Natural killer cell (primary cell): ENCODE measurements at regions not wholly inside any gene's neighbourhood (a gene's known extent, or its start where the extent isn't known, plus 50 kb on each side); places are given as distances from the start of the nearest gene placed in this dataset.

Experiments
- ATAC-seq, 3 donors: fragments of 150-1000 bp in 2 of 3; fragments of 200-7000 bp in 1 of 3; cut with Tn5 transposase; 1 replicate in 1 of 3; 2 replicates in 2 of 3; pipeline ENCODE4 v1.10.0; 2021; ENCODE audit warnings: mild to moderate bottlenecking in 2 of 3, moderate library complexity in 2 of 3
- DNase-seq, 2 donors: peaks; one replicate each; pipeline versions ENCODE4 v3.0.0 to v3.0.0-alpha.2; 2013 to 2021; ENCODE audit warnings: mixed read lengths in 1 of 2
- H3K27ac ChIP-seq: one replicate; pipeline ENCODE4 v1.5.1; 2013; ENCODE audit warnings: mild to moderate bottlenecking, low read length
- H3K27me3 ChIP-seq: one replicate; pipeline ENCODE4 v1.6.1; 2013; ENCODE audit warnings: low read length; ENCODE audit not compliant: control insufficient read depth, insufficient read depth
- H3K36me3 ChIP-seq: one replicate; pipeline ENCODE4 v1.6.1; 2013; ENCODE audit warnings: low read length; ENCODE audit not compliant: control insufficient read depth, insufficient read depth
- H3K4me1 ChIP-seq: one replicate; pipeline ENCODE4 v1.6.1; 2013; ENCODE audit warnings: low read length; ENCODE audit not compliant: control insufficient read depth, insufficient read depth
- H3K4me3 ChIP-seq: one replicate; pipeline ENCODE4 v1.5.1; 2013; ENCODE audit warnings: low read length
- H3K9me3 ChIP-seq: one replicate; pipeline ENCODE4 v1.6.1; 2013; ENCODE audit warnings: low read length; ENCODE audit not compliant: control insufficient read depth, insufficient read depth
- H3K27ac Mint-ChIP-seq, 2 donors: one replicate each; pipeline ENCODE4 v1.8.0; 2022; ENCODE audit warnings: mild to moderate bottlenecking in 2 of 2, mixed read lengths in 2 of 2, moderate library complexity in 1 of 2
- H3K27me3 Mint-ChIP-seq, 2 donors: one replicate each; pipeline ENCODE4 v1.8.0; 2022; ENCODE audit warnings: low read depth in 2 of 2, mixed read lengths in 2 of 2
- H3K36me3 Mint-ChIP-seq: one replicate; pipeline ENCODE4 v1.8.0; 2022; ENCODE audit warnings: mixed read lengths
- H3K4me1 Mint-ChIP-seq, 2 donors: one replicate each; pipeline ENCODE4 v1.8.0; 2022; ENCODE audit warnings: mixed read lengths in 2 of 2
- H3K4me3 Mint-ChIP-seq: one replicate; pipeline ENCODE4 v1.8.0; 2022; ENCODE audit warnings: mild to moderate bottlenecking, moderate library complexity, mixed read lengths
- H3K9me3 Mint-ChIP-seq, 2 donors: one replicate each; pipeline ENCODE4 v1.8.0; 2022; ENCODE audit warnings: mixed read lengths in 2 of 2
- WGBS: methylation state at CpG from one replicate; pipeline ENCODE4 v1.1.7; 2013; ENCODE audit warnings: missing lambda C conversion rate; ENCODE audit not compliant: insufficient coverage; 5-methylcytosine and 5-hydroxymethylcytosine counted together
- intact Hi-C: fragments of 100-400 bp; cut with micrococcal nuclease; formaldehyde crosslinking; loops from one replicate; pipeline ENCODE4 v1.14.2; 2022
- TF ChIP-seq, protein P1 (sequence below): fragments of 200-600 bp; IDR thresholded peaks from one replicate; pipeline ENCODE4 v1.8.0; 2022; ENCODE audit warnings: antibody characterized with exemption

DNA sequence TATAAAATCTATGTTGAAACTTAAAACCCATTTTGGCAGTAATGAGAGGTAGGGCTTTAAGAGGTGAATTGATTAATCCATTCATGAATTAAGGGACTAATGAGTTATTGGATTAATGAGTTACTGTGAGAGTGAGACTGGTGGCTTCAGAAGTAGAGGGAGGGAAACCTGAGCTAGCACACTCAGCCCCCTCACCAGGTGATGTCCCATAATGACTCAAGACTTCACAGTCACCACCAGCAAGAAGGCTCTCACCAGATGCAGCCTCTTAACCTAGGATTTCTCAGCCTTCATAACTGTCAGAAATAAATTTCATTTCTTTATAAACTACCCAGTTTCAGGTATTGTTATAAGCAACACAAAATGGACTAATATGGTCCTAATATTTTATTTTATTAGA lies 621.7 kb upstream of the ACVR2A start:
- Histone ChIP-seq H3K27ac (no peak overlapping the region), H3K27me3 (no peaks in the 10 kb centered on the region), H3K4me1 (no peaks in the 10 kb centered on the region), H3K36me3 (no peaks in the 10 kb centered on the region), H3K9me3 (no peaks in the 10 kb centered on the region), H3K4me3 (no peak overlapping the region)
- Mint-ChIP-seq H3K36me3 (no peaks in the 10 kb centered on the region), H3K9me3 (peaks cover 0 to 2% of the 10 kb centered on the region in 2 donors), H3K4me3 (no peak overlapping the region), H3K4me1 (no peaks in the 10 kb centered on the region), H3K27ac (no peak overlapping the region), H3K27me3 (no peaks in the 10 kb centered on the region)
- TF ChIP-seq, protein P1, sequence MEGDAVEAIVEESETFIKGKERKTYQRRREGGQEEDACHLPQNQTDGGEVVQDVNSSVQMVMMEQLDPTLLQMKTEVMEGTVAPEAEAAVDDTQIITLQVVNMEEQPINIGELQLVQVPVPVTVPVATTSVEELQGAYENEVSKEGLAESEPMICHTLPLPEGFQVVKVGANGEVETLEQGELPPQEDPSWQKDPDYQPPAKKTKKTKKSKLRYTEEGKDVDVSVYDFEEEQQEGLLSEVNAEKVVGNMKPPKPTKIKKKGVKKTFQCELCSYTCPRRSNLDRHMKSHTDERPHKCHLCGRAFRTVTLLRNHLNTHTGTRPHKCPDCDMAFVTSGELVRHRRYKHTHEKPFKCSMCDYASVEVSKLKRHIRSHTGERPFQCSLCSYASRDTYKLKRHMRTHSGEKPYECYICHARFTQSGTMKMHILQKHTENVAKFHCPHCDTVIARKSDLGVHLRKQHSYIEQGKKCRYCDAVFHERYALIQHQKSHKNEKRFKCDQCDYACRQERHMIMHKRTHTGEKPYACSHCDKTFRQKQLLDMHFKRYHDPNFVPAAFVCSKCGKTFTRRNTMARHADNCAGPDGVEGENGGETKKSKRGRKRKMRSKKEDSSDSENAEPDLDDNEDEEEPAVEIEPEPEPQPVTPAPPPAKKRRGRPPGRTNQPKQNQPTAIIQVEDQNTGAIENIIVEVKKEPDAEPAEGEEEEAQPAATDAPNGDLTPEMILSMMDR = no peak
- DNase-seq (no peak), ATAC-seq (no peak)
- intact Hi-C loops = no loop called here

DNA sequence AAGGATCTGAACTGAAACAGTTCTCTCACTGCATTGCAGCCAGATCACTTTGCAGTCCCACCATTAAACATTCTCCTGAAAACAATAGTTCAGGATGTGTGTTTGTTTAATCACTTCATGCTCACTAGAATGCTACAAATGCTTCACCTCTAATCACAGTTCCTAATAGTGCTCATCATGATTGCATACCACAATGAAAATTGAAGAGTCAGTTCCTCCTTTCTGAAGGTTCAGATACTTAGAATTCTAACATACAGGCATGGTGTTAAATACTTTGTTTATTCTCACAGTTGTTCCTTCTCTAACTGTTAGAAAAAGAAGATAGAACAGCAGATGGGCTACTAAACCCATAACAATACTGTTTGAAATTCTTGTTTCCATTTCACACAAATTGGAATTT lies 622.3 kb upstream of the ACVR2A start:
- no peaks in the 10 kb centered on the region for H3K36me3 Mint-ChIP-seq
- H3K4me1 Mint-ChIP-seq = no peaks in the 10 kb centered on the region
- H3K27ac ChIP-seq = no peak overlapping the region
- no peaks in the 10 kb centered on the region for H3K27me3 Mint-ChIP-seq
- H3K9me3 Mint-ChIP-seq = peaks cover 0 to 2% of the 10 kb centered on the region in 2 donors
- no peaks in the 10 kb centered on the region for H3K9me3 ChIP-seq
- no peak overlapping the region for H3K27ac Mint-ChIP-seq
- no peak for DNase-seq
- H3K4me3 Mint-ChIP-seq = no peak overlapping the region
- H3K4me1 ChIP-seq = no peaks in the 10 kb centered on the region
- H3K27me3 ChIP-seq = no peaks in the 10 kb centered on the region
- no peak for ATAC-seq
- intact Hi-C loops = no loop called here
- no peaks in the 10 kb centered on the region for H3K36me3 ChIP-seq
- no peak overlapping the region for H3K4me3 ChIP-seq
- TF ChIP-seq, protein P1 = no peak

DNA sequence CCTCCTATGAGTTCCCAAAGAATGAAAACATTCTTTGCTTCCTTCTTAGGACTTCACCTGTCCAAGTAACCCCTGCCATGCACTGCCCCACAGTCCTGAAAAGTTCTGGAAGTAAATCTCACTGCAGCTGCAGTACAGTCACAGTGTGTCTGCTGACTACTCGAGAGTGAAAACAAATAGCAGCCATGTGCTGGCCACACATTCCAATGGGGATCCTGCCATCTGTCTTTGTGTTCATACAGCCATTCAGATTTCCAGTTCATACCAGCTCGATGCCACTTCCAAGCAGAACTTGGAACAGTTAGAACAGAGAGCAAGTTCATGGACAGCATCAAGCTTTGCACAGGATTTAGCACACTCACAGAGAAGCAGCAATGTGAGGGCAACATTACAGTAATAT lies 629.9 kb upstream of the ACVR2A start:
- Histone ChIP-seq H3K4me3 (no peak overlapping the region), H3K27me3 (no peaks in the 10 kb centered on the region), H3K4me1 (no peaks in the 10 kb centered on the region), H3K36me3 (no peaks in the 10 kb centered on the region), H3K27ac (no peak overlapping the region), H3K9me3 (no peaks in the 10 kb centered on the region)
- no peaks in the 10 kb centered on the region for H3K4me1 Mint-ChIP-seq
- peaks cover 0 to 6% of the 10 kb centered on the region in 2 donors for H3K27me3 Mint-ChIP-seq
- no peak overlapping the region for H3K27ac Mint-ChIP-seq
- TF ChIP-seq, protein P1 = no peak
- intact Hi-C loops = no loop called here
- no peak overlapping the region for H3K4me3 Mint-ChIP-seq
- H3K36me3 Mint-ChIP-seq = no peaks in the 10 kb centered on the region
- ATAC-seq = no peak
- WGBS = 60% methylated on average over 2 of the region's 2 CpGs
- H3K9me3 Mint-ChIP-seq = peaks cover 2 to 5% of the 10 kb centered on the region in 2 donors
- no peak for DNase-seq

DNA sequence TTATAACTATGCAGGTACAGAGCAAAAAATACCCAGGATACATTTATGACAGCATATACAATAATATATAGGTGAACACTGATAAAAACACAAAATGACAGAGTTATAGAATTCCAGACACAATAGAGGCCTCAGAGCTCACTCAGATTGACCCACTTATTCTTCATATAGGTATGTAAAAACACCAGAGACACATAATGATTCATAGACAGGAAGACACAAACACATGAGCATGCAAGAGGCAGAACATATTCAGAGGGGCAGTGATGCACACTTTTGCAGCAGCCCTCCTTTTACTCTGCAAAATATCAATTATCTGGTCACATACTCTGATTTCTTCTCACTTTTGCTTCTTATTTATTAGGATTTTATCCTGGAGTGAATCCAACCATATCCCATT lies 633.3 kb upstream of the ACVR2A start:
- TF ChIP-seq, protein P1 = no peak
- intact Hi-C loops = no loop called here
- ATAC-seq (no peak), DNase-seq (no peak)
- Histone ChIP-seq H3K9me3 (no peaks in the 10 kb centered on the region), H3K27me3 (no peaks in the 10 kb centered on the region), H3K4me3 (no peak overlapping the region), H3K4me1 (no peaks in the 10 kb centered on the region), H3K27ac (no peak overlapping the region), H3K36me3 (no peaks in the 10 kb centered on the region)
- Mint-ChIP-seq H3K27ac (no peak overlapping the region), H3K27me3 (peaks cover 0 to 6% of the 10 kb centered on the region in 2 donors), H3K4me3 (no peak overlapping the region), H3K36me3 (no peaks in the 10 kb centered on the region), H3K4me1 (no peaks in the 10 kb centered on the region), H3K9me3 (peaks cover 2 to 3% of the 10 kb centered on the region in 2 donors)
